GM23248 (cell line): ENCODE measurements at regions not wholly inside any gene's neighbourhood (a gene's known extent, or its start where the extent isn't known, plus 50 kb on each side); places are given as distances from the start of the nearest gene placed in this dataset.

Experiments
- DNase-seq: peaks from one replicate; pipeline ENCODE4 v3.0.0-alpha.2; 2015
- H2AFZ ChIP-seq: fragments of 200-600 bp; sonication (generic); 2 replicates; pipeline ENCODE4 v1.6.1; 2016; ENCODE audit warnings: antibody characterized with exemption
- H3F3A ChIP-seq: fragments of 200-600 bp; sonication (generic); 2 replicates; pipeline ENCODE4 v1.6.1; 2016; ENCODE audit warnings: mild to moderate bottlenecking, antibody characterized with exemption, mixed run types; ENCODE audit not compliant: insufficient read depth
- H3K27ac ChIP-seq: fragments of 200-600 bp; sonication (generic); 2 replicates; pipeline ENCODE4 v1.5.1; 2016; ENCODE audit warnings: mild to moderate bottlenecking
- H3K27me3 ChIP-seq: fragments of 200-600 bp; sonication (generic); replicated peaks from 2 replicates; pipeline ENCODE4 v1.6.1; 2016; ENCODE audit warnings: mild to moderate bottlenecking; ENCODE audit not compliant: insufficient read depth
- H3K36me3 ChIP-seq: fragments of 200-600 bp; sonication (generic); 2 replicates; pipeline ENCODE4 v1.6.1; 2016; ENCODE audit warnings: low read depth, mild to moderate bottlenecking
- H3K4me1 ChIP-seq: fragments of 200-600 bp; sonication (generic); 2 replicates; pipeline ENCODE4 v1.6.1; 2016; ENCODE audit warnings: mild to moderate bottlenecking; ENCODE audit not compliant: insufficient read depth
- H3K4me2 ChIP-seq: fragments of 200-600 bp; sonication (generic); one replicate; pipeline ENCODE4 v1.6.1; 2016; ENCODE audit warnings: mild to moderate bottlenecking; ENCODE audit not compliant: unreplicated experiment
- H3K4me3 ChIP-seq: fragments of 200-600 bp; sonication (generic); 2 replicates; pipeline ENCODE4 v1.5.1; 2016; ENCODE audit warnings: mild to moderate bottlenecking
- H3K79me2 ChIP-seq: fragments of 200-600 bp; sonication (generic); 2 replicates; pipeline ENCODE4 v1.6.1; 2016; ENCODE audit warnings: mild to moderate bottlenecking; ENCODE audit not compliant: insufficient read depth
- H3K9ac ChIP-seq: fragments of 200-600 bp; sonication (generic); 2 replicates; pipeline ENCODE4 v1.6.1; 2016; ENCODE audit warnings: mild to moderate bottlenecking
- H3K9me2 ChIP-seq: fragments of 200-600 bp; sonication (generic); 2 replicates; pipeline ENCODE4 v1.6.1; 2016; ENCODE audit warnings: mixed run types, mild to moderate bottlenecking, moderate library complexity; ENCODE audit not compliant: insufficient read depth
- H3K9me3 ChIP-seq: fragments of 200-600 bp; sonication (generic); one replicate; pipeline ENCODE4 v1.6.1; 2017; ENCODE audit warnings: low read depth
- H4K20me1 ChIP-seq: fragments of 200-600 bp; sonication (generic); 2 replicates; pipeline ENCODE4 v1.6.0; 2016; ENCODE audit not compliant: insufficient read depth
- EZH2 ChIP-seq: fragments of 200-600 bp; sonication (generic); IDR thresholded peaks from 2 replicates; pipeline ENCODE4 v1.6.1; 2018; ENCODE audit warnings: antibody characterized with exemption, mild to moderate bottlenecking; ENCODE audit not compliant: insufficient read depth, poor library complexity, severe bottlenecking
- EZH2phosphoT487 ChIP-seq: fragments of 200-600 bp; sonication (generic); IDR thresholded peaks from 2 replicates; pipeline ENCODE4 v1.6.1; 2018; ENCODE audit warnings: antibody characterized with exemption, moderate library complexity, mild to moderate bottlenecking, low read depth; ENCODE audit not compliant: insufficient read depth
- WGBS, 2 experiments: methylation state at CpG; one replicate each; pipeline ENCODE4 v1.1.6; 2015 to 2017; ENCODE audit warnings: low lambda C conversion rate in 2 of 2, low coverage in 1 of 2; ENCODE audit errors: missing lambda C conversion rate in 2 of 2; 5-methylcytosine and 5-hydroxymethylcytosine counted together
- in situ Hi-C: fragments of 300-500 bp; cut with MboI; formaldehyde crosslinking; loops from 2 replicates; pipeline ENCODE4 v1.15.0; 2020

DNA sequence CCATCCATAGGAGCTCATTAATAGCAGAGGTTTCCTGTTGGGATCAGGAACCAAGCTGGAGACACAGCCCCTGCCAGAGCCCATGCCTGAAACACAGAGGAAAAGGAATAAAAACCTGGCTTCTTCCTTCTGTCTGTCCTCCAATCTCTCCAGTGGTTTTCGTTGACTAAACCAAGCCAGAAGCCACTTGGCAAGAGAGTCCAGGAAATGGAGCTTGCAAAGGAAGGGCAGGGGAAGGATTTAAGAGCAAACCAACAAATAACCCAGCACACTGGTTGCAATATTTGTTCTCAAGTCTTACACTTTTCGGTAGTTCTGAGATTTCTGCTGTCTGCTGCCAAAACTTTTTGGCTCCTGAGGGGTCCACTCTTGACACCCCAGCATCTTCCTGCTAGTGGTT lies 137.0 kb upstream of the BMP2 start:
- no peak overlapping the region for H2AFZ ChIP-seq
- H3K79me2 ChIP-seq: no peaks in the 10 kb centered on the region
- H3K9ac ChIP-seq: no peak overlapping the region
- no peaks in the 10 kb centered on the region for H3F3A ChIP-seq
- WGBS, 2 experiments: 14 to 18% methylated on average over 2 of the region's 2 CpGs
- no peak for DNase-seq
- H3K4me1 ChIP-seq: no peaks in the 10 kb centered on the region
- H4K20me1 ChIP-seq: no peaks in the 10 kb centered on the region
- TF ChIP-seq EZH2: no peak
- TF ChIP-seq EZH2phosphoT487: no peak
- H3K36me3 ChIP-seq: no peaks in the 10 kb centered on the region
- no peak overlapping the region for H3K4me2 ChIP-seq
- peaks cover 43% of the 10 kb centered on the region for H3K27me3 ChIP-seq
- no peaks in the 10 kb centered on the region for H3K9me2 ChIP-seq
- H3K9me3 ChIP-seq: no peaks in the 10 kb centered on the region
- in situ Hi-C loops: no loop called here
- no peak overlapping the region for H3K27ac ChIP-seq
- no peak overlapping the region for H3K4me3 ChIP-seq

DNA sequence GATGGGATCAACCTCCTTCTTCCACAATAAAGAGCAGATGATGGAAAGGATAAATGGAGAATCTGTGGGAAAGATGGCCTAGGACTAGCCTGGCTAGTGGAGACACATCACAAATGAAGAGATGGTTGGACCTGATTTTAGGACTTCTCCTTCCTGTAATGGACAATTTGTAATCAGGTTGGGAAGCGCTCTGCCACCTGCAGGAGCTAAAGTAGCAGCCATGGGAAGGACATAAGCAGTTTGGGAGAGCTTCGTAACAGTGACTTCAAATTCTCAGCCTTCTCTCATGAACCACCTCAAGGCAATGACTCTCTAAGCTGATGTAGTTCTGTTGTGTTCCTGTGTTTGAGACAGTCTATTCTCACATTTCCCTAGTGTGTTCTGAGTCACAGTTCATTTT lies 137.9 kb upstream of the BMP2 start:
- Histone ChIP-seq H4K20me1 (no peaks in the 10 kb centered on the region), H3K9me2 (no peaks in the 10 kb centered on the region), H3K4me3 (no peak overlapping the region), H3K27me3 (peaks cover 43% of the 10 kb centered on the region), H3F3A (no peaks in the 10 kb centered on the region), H3K9ac (no peak overlapping the region), H3K4me2 (no peak overlapping the region), H3K27ac (no peak overlapping the region), H3K4me1 (no peaks in the 10 kb centered on the region), H2AFZ (no peak overlapping the region), H3K36me3 (no peaks in the 10 kb centered on the region), H3K9me3 (no peaks in the 10 kb centered on the region), H3K79me2 (no peaks in the 10 kb centered on the region)
- WGBS, 2 experiments: 58 to 69% methylated on average over 2 of the region's 2 CpGs
- DNase-seq: no peak
- TF ChIP-seq EZH2phosphoT487 (no peak), EZH2 (no peak)
- in situ Hi-C loops: no loop called here

DNA sequence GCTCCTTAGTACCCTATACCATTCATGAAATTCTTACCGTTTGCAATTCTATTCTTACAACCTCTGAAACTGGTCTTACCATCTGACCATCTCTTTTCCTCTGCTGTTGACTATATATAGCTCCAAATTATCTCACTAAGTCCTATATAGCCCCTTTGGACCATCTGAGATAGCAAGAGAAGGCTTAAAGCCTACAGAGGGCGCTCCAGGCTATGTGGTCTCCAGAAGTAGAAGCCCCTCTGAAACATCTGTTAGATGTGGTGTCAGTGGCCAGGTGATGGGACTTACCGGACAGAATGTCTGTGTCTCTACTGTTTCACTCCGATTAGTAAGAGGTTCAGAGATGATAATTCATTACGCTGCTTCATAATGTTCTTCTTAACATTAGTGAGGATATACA lies 140.7 kb upstream of the BMP2 start:
- Histone ChIP-seq H3K4me1 (no peaks in the 10 kb centered on the region), H3K4me3 (no peak overlapping the region), H3K9me3 (no peaks in the 10 kb centered on the region), H3K27me3 (peaks cover 30% of the 10 kb centered on the region; the same call in 1 of the 2 replicates), H3K9ac (no peak overlapping the region), H3K36me3 (no peaks in the 10 kb centered on the region), H3K27ac (no peak overlapping the region), H3K9me2 (no peaks in the 10 kb centered on the region), H2AFZ (no peak overlapping the region), H3K79me2 (no peaks in the 10 kb centered on the region), H3F3A (no peaks in the 10 kb centered on the region), H3K4me2 (no peak overlapping the region), H4K20me1 (no peaks in the 10 kb centered on the region)
- TF ChIP-seq EZH2 (no peak), EZH2phosphoT487 (no peak)
- no peak for DNase-seq
- in situ Hi-C loops: no loop called here
- 49 to 61% methylated on average over 5 of the region's 5 CpGs for WGBS, 2 experiments

DNA sequence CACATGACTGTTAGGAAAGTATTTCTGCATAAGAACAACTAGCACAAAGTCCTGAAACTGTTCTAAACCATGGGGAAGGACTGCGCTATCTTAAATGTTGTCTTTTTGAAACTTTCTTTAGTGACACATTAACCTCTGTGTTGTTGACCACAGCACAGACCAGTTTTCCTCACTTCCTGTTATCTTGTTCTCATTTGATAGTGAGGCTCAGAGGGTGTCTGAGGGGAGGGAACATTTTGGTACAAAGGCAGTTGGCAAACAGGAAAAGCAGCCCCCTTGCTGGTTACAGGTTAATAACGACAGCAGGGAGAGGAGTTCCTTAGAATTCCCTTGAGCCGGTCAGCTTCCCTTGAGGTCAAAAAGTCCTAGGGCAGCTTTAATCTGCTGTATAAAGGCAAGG lies 143.5 kb upstream of the BMP2 start:
- Histone ChIP-seq H3K4me1 (no peaks in the 10 kb centered on the region), H3K4me2 (no peak overlapping the region), H2AFZ (no peak overlapping the region), H3K9me3 (no peaks in the 10 kb centered on the region), H3K4me3 (no peak overlapping the region), H3F3A (no peaks in the 10 kb centered on the region), H3K36me3 (no peaks in the 10 kb centered on the region), H3K9ac (no peak overlapping the region), H3K79me2 (no peaks in the 10 kb centered on the region), H3K27ac (no peak overlapping the region), H3K9me2 (no peaks in the 10 kb centered on the region), H3K27me3 (peaks cover 21% of the 10 kb centered on the region; the same call in 1 of the 2 replicates), H4K20me1 (no peaks in the 10 kb centered on the region)
- DNase-seq: no peak
- TF ChIP-seq EZH2phosphoT487: no peak
- TF ChIP-seq EZH2: no peak
- in situ Hi-C loops: no loop called here
- 33 to 37% methylated on average over 3 of the region's 3 CpGs for WGBS, 2 experiments

DNA sequence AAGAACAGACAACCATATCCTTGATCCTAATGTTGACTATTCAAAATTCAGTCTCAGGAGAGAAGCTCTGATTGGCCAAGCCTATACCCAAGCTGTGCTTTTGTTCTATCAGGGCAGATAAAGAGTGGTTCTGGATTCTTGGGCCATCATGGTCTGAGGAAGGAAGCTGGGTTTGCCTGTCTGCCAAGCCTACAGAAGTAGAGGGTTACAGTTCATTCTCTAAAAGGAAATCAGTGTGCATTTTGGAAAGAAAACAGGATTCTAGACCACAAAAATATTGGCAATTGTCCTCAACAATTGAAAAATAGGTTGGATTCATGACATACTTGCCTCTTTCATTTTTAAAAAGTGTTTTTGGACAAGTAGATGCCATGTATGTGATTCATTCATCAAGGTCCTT lies 145.4 kb upstream of the BMP2 start:
- no peaks in the 10 kb centered on the region for H3K4me1 ChIP-seq
- no peak for DNase-seq
- in situ Hi-C loops: no loop called here

More for the DNA sequence above, 145.4 kb upstream of the BMP2 start:
- H3K27me3 ChIP-seq: 0 out of 2 replicates have a peak, but pooled peaks cover 4% of the 10 kb centered on the region
- TF ChIP-seq EZH2phosphoT487 (no peak), EZH2 (no peak)
- H3K4me2 ChIP-seq: no peak overlapping the region
- no peaks in the 10 kb centered on the region for H3K9me2 ChIP-seq
- H2AFZ ChIP-seq: no peak overlapping the region
- H3K9me3 ChIP-seq: no peaks in the 10 kb centered on the region
- no peak overlapping the region for H3K4me3 ChIP-seq
- no peaks in the 10 kb centered on the region for H4K20me1 ChIP-seq
- H3F3A ChIP-seq: no peaks in the 10 kb centered on the region
- H3K79me2 ChIP-seq: no peaks in the 10 kb centered on the region
- H3K9ac ChIP-seq: no peak overlapping the region
- H3K36me3 ChIP-seq: no peaks in the 10 kb centered on the region
- no peak overlapping the region for H3K27ac ChIP-seq
